HAP-1 (cell line): ENCODE measurements at regions not wholly inside any gene's neighbourhood (a gene's known extent, or its start where the extent isn't known, plus 50 kb on each side); places are given as distances from the start of the nearest gene placed in this dataset.
"Not testable (repeated sequence)": the region's sequence is repeated elsewhere in the genome, so short reads cannot be mapped to it uniquely, and the experiment has no call there.

Source experiments
- DNase-seq, 2 experiments: peaks; one replicate each; pipeline ENCODE4 v3.0.0-alpha.2; 2016 to 2020; ENCODE audit warnings: low spot score in 2 of 2
- H3K27me3 ChIP-seq: fragments of 250-450 bp; sonication (Bioruptor Pico); 2 replicates; pipeline ENCODE4 v1.5.1; 2020; ENCODE audit warnings: low read depth, mild to moderate bottlenecking, moderate library complexity
- H3K36me3 ChIP-seq: fragments of 250-450 bp; sonication (Bioruptor Pico); replicated peaks from 2 replicates; pipeline ENCODE4 v1.5.1; 2020; ENCODE audit warnings: mild to moderate bottlenecking
- H3K4me1 ChIP-seq: fragments of 250-450 bp; sonication (Bioruptor Pico); 2 replicates; pipeline ENCODE4 v1.5.1; 2020; ENCODE audit warnings: mild to moderate bottlenecking
- H3K4me3 ChIP-seq: fragments of 250-450 bp; sonication (Bioruptor Pico); 2 replicates; pipeline ENCODE4 v1.5.1; 2020; ENCODE audit warnings: mild to moderate bottlenecking, moderate library complexity
- H3K9me3 ChIP-seq: fragments of 250-450 bp; sonication (Bioruptor Pico); 2 replicates; pipeline ENCODE4 v1.5.1; 2020; ENCODE audit warnings: mild to moderate bottlenecking, moderate library complexity
- in situ Hi-C: fragments of 300-500 bp; cut with MboI; formaldehyde crosslinking; loops from 3 replicates; pipeline ENCODE4 v1.14.3; 2020; ENCODE audit warnings: low sequenced_read_pairs, inconsistent platforms, mixed read lengths

DNA sequence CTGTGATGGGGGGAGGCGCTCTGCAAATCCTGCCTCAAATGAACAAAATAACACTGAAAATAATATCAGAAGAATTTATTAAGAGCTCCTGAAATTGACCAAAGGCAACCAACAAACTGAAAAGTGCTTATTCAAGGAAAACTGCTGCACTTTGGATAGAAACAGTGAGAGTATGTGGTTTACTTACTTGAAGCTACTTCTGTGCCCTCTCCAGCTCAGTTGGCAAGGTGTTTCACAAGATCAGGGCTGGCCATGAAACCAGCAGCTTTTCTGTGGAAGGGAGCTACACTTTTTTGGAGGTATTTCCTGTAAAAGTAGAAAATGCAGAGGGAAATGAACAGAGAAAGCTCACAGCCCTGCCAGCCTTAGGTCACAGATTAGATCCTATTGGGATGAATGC lies 310.0 kb upstream of the SPAG17 start:
- no peak for DNase-seq
- H3K9me3 ChIP-seq = no peaks in the 10 kb centered on the region
- in situ Hi-C loops = no loop called here
- H3K4me1 ChIP-seq = no peaks in the 10 kb centered on the region
- no peaks in the 10 kb centered on the region for H3K36me3 ChIP-seq
- no peaks in the 10 kb centered on the region for H3K27me3 ChIP-seq
- no peak overlapping the region for H3K4me3 ChIP-seq

DNA sequence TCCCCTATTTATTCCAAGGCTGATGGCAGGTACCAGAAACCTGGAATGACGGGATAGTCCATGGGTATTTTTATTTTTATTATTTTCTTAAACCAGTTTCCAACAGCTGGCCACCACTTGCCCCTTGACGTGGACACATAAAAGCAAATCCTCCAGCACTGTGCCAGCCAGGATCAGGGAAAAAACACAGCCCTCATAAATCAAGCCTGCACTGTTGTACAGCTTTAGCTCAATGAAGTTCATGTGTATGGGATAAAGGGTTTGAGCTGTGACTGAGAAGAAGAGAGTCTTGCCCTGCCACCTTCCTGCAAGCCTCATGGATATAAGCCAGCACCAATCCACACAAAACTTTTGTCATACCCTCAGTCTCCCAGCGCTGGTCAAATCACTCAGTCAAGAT lies 303.8 kb upstream of the SPAG17 start:
- Histone ChIP-seq H3K36me3 (no peaks in the 10 kb centered on the region), H3K9me3 (no peaks in the 10 kb centered on the region), H3K27me3 (no peaks in the 10 kb centered on the region), H3K4me1 (peaks cover 5% of the 10 kb centered on the region), H3K4me3 (no peak overlapping the region)
- no peak for DNase-seq
- in situ Hi-C loops = no loop called here

DNA sequence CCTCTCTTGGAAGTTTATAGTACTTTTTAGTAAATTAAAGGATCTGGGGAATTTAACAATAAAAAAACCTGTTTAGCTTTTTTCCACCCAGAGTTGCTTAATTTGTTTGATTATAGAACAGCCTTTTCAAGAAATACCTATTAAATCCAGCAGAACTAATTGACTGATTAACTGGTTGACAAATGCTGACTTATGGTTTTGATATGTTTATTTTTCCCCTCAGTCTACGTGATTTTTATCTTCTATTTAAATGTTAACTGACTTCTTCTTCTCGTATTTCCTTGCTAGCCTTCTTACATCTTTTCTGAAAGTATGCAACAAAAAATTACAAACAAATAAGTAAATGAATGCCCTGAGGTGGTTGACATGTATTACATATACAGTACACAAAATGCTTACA lies 302.9 kb upstream of the SPAG17 start:
- in situ Hi-C loops = no loop called here
- Histone ChIP-seq H3K4me3 (no peak overlapping the region), H3K4me1 (peaks cover 5% of the 10 kb centered on the region), H3K36me3 (no peaks in the 10 kb centered on the region), H3K27me3 (no peaks in the 10 kb centered on the region), H3K9me3 (no peaks in the 10 kb centered on the region)
- peak in 1 of 2 experiments; percentile 40 for DNase-seq

DNA sequence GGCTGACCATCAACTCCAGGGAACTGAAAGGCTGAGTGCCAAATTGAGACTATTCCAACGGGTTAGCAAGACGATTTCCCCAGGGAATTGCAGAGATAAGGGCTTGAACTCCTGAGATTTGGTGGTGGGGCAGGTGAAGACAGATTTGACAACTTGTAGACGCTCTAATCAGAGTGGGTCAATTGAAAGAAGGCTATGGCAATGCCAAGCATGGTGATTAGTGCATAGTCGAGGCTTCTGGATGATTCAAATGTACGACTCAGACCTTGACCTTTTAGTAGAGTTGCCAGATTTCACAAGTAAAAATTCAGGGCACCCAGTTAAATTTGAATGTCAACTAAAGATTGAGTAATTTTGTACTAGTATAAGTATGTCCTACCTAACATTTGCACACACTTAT lies 302.1 kb upstream of the SPAG17 start:
- in situ Hi-C loops = no loop called here
- H3K27me3 ChIP-seq = no peaks in the 10 kb centered on the region

DNA sequence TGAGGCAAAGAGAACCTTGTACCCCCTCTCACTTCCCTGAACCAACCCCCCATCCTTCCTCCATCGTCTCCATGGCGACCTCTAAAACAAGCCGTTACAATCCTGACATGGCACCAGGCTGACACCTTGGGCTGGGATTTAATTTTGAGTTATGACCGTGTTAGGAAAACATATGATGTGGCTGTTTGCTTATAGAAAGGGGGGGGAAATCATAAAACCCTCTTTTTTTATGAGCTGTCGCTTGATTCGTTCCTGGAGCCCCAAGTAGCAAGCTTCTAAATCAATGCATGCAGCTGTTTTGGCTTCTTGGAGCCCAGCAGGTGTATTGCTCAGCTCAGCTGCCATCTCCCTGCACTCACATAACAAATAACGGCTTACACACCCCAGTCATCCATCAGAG lies 301.2 kb upstream of the SPAG17 start:
- DNase-seq = peak in 1 of 2 experiments; percentile 23
- Histone ChIP-seq H3K27me3 (no peaks in the 10 kb centered on the region), H3K4me3 (no peak overlapping the region), H3K36me3 (no peaks in the 10 kb centered on the region), H3K9me3 (no peaks in the 10 kb centered on the region), H3K4me1 (peaks cover 5% of the 10 kb centered on the region)
- in situ Hi-C loops = no loop called here

More for the DNA sequence above, 302.1 kb upstream of the SPAG17 start:
- Histone ChIP-seq H3K4me1 (peaks cover 5% of the 10 kb centered on the region), H3K4me3 (no peak overlapping the region), H3K36me3 (no peaks in the 10 kb centered on the region), H3K9me3 (no peaks in the 10 kb centered on the region)
- no peak for DNase-seq

DNA sequence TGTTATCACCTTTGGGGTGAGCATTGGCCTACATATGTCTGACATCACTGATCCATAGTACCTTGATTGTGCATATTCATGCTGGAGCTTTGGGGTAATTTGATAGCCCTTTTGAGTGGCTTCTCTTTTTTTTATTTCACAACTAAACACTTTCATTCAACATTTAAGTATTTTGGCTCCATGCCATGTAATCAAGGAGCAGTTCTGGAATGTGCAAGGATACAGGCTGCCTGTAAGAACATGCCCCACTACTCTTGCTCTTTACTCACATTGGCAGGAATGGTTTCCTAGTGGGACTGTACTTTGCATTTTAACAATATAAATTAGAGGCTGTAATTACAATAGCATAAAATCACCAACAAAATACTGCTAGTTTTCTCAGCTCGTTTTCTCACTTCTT lies 300.7 kb upstream of the SPAG17 start:
- no peak overlapping the region for H3K4me3 ChIP-seq
- in situ Hi-C loops = no loop called here
- no peaks in the 10 kb centered on the region for H3K9me3 ChIP-seq
- no peaks in the 10 kb centered on the region for H3K27me3 ChIP-seq
- H3K36me3 ChIP-seq = no peaks in the 10 kb centered on the region
- peak in 1 of 2 experiments; percentile 24 for DNase-seq
- peaks cover 5% of the 10 kb centered on the region for H3K4me1 ChIP-seq

DNA sequence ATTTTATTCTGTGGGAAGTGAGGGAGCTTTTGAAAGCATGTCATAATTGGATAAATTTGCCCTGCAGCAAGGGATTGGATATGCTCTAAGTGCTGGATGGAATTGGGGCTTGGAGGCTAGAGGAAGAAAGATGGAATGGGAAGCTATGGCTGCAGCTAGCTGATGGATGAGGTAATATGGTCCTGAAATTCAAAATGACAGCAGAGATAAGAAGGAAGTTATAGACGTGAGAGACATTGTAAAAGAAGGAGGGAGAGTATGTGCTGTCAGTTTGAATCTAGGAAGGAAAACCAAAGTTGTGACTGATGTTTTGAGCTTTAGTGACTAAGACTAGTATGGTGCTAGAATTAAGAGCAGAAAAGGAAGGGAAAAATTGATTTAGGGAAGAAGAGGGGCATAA lies 299.9 kb upstream of the SPAG17 start:
- Histone ChIP-seq H3K36me3 (no peaks in the 10 kb centered on the region), H3K4me3 (no peak overlapping the region), H3K9me3 (no peaks in the 10 kb centered on the region), H3K4me1 (peaks cover 5% of the 10 kb centered on the region), H3K27me3 (no peaks in the 10 kb centered on the region)
- in situ Hi-C loops = no loop called here
- no peak for DNase-seq

DNA sequence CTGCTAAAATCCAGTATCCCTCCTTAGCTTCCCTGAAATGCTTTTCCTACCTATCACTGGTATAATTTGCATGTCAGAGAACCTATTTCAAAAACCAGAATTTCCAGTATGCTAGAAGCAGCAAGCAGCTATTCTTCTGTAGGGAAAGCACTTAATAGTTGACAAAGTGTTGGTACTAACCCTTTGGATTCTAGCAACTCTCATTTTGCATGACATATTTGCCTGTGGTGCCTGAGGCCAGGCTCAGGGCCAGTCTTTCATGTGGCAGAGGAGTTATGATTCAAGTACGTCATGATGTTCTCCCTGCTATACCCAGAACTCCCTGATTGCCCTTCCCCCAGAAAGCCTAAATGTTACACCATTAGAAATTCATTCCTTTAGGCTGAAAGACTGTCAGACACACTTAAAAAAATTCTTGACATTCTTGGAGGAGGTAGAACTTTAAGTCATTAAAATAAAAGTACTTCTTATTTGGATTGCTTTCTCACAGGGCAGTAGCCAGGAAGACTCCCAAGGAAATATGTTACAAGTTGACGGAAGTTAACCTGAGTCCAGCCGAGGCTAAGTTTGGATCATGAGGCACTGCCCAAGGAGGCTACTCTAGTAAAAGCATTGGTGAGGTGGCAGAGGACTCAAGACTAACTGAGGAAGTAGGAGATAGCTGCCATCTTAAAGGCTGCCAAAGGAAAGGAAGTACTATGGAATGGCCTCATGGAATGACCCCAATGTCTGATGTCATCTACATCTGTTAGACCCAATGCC lies 298.4 kb upstream of the SPAG17 start:
- no peaks in the 10 kb centered on the region for H3K36me3 ChIP-seq
- no peak overlapping the region for H3K4me3 ChIP-seq
- no peaks in the 10 kb centered on the region for H3K27me3 ChIP-seq
- in situ Hi-C loops = no loop called here
- H3K9me3 ChIP-seq = no peaks in the 10 kb centered on the region
- DNase-seq = no peak
- H3K4me1 ChIP-seq = peaks cover 5% of the 10 kb centered on the region

DNA sequence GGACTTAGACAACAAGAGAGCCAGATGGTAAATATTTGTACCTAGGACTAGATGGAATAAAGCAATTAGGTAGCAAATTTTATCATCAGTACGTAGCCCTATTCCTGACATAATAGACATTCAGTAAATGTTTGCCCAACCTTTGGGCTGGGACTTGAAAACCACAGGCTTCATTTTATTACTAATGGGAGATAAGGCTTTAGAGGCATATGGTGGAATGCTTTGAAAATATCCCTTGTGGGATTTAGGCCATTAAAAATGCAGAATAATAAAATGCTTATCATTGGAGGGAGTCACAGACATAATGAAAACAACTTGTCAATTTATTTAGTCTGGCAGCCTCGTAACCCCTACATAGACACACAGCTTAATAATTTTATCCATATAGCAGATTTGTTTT lies 296.1 kb upstream of the SPAG17 start:
- no peaks in the 10 kb centered on the region for H3K4me1 ChIP-seq
- H3K9me3 ChIP-seq = no peaks in the 10 kb centered on the region
- no peaks in the 10 kb centered on the region for H3K27me3 ChIP-seq
- in situ Hi-C loops = no loop called here
- no peak for DNase-seq
- H3K4me3 ChIP-seq = no peak overlapping the region
- H3K36me3 ChIP-seq = no peaks in the 10 kb centered on the region

DNA sequence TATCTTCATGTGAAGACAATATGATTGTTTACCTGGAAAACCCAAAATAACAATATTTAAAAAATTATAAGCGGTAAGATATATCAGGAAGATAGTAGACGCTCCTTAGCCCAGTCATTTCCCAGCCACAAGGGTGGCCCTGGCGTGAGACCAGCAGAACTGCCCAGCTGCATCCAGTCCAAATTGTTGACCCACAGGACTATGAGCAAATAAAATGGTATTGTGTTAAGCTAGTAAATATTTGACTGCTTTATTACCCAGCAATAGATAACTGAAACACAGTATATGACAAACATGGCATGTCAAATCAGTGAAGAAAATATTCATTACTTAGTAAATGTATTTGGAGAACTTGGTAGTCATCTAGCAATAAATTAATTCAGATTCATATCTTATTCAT lies 294.3 kb upstream of the SPAG17 start:
- no peak for DNase-seq
- in situ Hi-C loops = no loop called here

DNA sequence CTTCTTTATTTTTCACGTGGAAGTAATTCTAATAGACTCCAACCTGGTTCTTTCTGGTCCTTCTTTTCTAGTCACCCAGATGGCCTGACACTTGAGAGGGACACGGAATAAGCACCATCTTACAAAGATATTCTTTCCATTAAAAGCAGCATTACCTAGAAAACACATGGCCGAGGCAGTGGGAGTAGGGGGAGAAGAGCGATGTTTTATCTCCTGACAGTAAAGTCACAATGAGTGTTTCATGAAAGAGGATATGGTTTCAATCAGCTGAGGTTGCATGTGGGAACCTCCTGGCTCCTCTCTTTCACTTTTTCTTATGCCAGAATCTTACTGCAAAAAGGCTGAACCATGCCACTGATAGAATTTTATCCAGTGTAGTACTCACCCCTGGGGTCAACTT lies 288.8 kb upstream of the SPAG17 start:
- Histone ChIP-seq H3K27me3 (no peaks in the 10 kb centered on the region), H3K4me1 (no peaks in the 10 kb centered on the region), H3K36me3 (no peaks in the 10 kb centered on the region), H3K9me3 (no peaks in the 10 kb centered on the region), H3K4me3 (no peak overlapping the region)
- in situ Hi-C loops = no loop called here
- DNase-seq = no peak

More for the DNA sequence above, 294.3 kb upstream of the SPAG17 start:
- Histone ChIP-seq H3K4me1 (no peaks in the 10 kb centered on the region), H3K4me3 (no peak overlapping the region), H3K9me3 (no peaks in the 10 kb centered on the region), H3K36me3 (no peaks in the 10 kb centered on the region), H3K27me3 (no peaks in the 10 kb centered on the region)

DNA sequence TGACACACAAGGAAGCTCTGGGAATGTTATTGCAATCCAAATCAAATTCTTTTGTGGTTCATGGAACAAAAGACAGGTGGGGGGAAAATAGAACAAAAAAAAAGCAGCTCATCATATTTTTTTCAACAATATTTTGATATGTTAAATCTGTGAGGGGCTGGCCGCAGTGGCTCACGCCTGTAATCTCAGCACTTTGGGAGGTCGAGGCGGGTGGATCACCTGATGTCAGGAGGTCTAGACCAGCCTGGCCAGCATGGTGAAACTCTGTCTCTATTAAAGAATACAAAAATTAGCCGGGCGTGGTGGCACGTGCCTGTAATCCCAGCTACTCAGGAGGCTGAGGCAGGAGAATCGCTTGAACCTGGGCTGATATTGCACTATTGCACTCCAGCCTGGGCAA lies 279.4 kb upstream of the SPAG17 start:
- H3K4me3 ChIP-seq, in situ Hi-C loops, H3K4me1 ChIP-seq, H3K9me3 ChIP-seq, DNase-seq, H3K36me3 ChIP-seq, H3K27me3 ChIP-seq: not testable (repeated sequence)

DNA sequence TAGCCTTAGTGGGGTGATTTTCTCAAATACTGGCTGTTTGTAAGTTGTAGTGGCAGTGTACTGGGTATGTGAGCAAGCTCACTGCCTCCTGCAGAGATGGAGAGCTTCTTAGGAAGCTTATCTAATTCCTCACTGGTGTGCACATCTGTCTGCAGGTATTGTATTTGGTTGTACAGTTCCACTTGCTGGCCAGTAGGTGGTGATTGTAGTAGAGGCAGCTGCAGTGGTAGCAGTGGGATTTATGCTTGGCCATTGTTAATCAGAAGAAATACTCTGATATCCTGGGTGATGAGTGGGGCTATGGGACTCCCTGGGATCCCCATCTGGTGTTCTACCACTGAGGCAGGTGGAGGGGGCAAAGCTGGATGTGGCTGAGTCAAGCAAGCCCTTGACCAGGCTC lies 276.1 kb upstream of the SPAG17 start:
- no peaks in the 10 kb centered on the region for H3K27me3 ChIP-seq
- no peaks in the 10 kb centered on the region for H3K4me1 ChIP-seq
- H3K36me3 ChIP-seq = no peaks in the 10 kb centered on the region
- no peak for DNase-seq
- in situ Hi-C loops = no loop called here
- 0 out of 2 replicates have a peak, but pooled peaks cover 3% of the 10 kb centered on the region for H3K9me3 ChIP-seq
- no peak overlapping the region for H3K4me3 ChIP-seq

DNA sequence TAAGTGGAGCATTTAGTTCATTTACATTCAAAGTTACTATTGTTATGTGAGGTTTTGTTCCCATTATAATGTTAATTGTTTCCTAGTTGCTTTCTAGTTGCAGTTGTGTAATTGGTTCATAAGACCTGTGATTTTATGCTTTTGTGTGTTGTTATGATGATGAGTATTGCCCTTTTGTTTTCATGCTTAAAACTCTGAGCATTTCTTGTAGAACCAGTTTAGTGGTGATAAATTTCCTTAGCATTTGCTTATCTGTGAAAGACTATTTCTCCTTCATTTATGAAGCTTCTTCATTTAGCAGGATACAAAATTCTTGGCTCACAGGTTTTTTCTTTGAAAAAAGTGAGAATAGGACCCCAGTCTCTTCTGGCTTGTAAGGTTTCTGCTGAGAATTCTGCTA lies 274.8 kb upstream of the SPAG17 start:
- DNase-seq = peak in 1 of 2 experiments; percentile 8
- no peaks in the 10 kb centered on the region for H3K36me3 ChIP-seq
- 0 out of 2 replicates have a peak, but pooled peaks cover 3% of the 10 kb centered on the region for H3K9me3 ChIP-seq
- in situ Hi-C loops = no loop called here
- H3K4me1 ChIP-seq = no peaks in the 10 kb centered on the region
- no peaks in the 10 kb centered on the region for H3K27me3 ChIP-seq
- no peak overlapping the region for H3K4me3 ChIP-seq

DNA sequence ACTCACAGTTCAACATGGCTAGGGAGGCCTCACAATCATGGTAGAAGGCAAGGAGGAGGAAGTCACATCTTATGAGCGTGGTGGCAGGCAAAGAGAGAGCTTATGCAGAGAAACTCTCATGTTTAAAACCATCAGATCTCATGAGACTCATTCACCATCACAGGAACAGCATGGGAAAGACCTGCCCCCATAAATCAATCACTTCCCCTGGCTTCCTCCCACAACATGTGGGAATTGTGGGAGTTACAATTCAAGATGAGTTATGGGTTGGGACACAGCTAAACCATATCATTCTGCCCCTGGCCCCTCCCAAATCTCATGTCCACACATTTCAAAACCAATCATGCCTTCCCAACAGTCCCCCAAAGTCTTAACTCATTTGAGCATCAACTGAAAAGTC lies 268.8 kb upstream of the SPAG17 start:
- H3K4me3 ChIP-seq, H3K9me3 ChIP-seq, H3K27me3 ChIP-seq, H3K4me1 ChIP-seq, H3K36me3 ChIP-seq, DNase-seq, in situ Hi-C loops: not testable (repeated sequence)
